Heart left ventricle (tissue), 16 donors: ENCODE measurements at regions not wholly inside any gene's neighbourhood (a gene's known extent, or its start where the extent isn't known, plus 50 kb on each side); places are given as distances from the start of the nearest gene placed in this dataset.
"Not testable (repeated sequence)": the region's sequence is repeated elsewhere in the genome, so short reads cannot be mapped to it uniquely, and the experiment has no call there.

Source experiments
- ATAC-seq, 4 donors: fragments of 200-7000 bp; cut with Tn5 transposase; one replicate each; pipeline ENCODE4 v1.9.1; 2020 to 2022; ENCODE audit warnings: moderate library complexity in 4 of 4, mild to moderate bottlenecking in 3 of 4, moderate number of reproducible peaks in 1 of 4
- DNase-seq, 5 donors: peaks; one replicate each; pipeline ENCODE4 v3.0.0-alpha.2; 2020
- H3K27ac ChIP-seq, 12 donors: fragments of 200-600 bp; sonication (generic) in 4 of 12; one replicate each; pipeline versions ENCODE4 v1.5.0 to v1.8.0; 2016 to 2022; ENCODE audit warnings: mild to moderate bottlenecking in 2 of 12
- H3K27me3 ChIP-seq, 9 donors: fragments of 200-600 bp; sonication (generic) in 2 of 9; one replicate each; pipeline versions ENCODE4 v1.5.1 to v1.8.0; 2016 to 2022; ENCODE audit warnings: mild to moderate bottlenecking in 3 of 9
- H3K36me3 ChIP-seq, 9 donors: fragments of 200-600 bp; sonication (generic) in 2 of 9; one replicate each; pipeline versions ENCODE4 v1.5.0 to v1.8.0; 2018 to 2022; ENCODE audit warnings: mild to moderate bottlenecking in 2 of 9
- H3K4me1 ChIP-seq, 12 donors: fragments of 200-600 bp; sonication (generic) in 4 of 12; one replicate each; pipeline versions ENCODE4 v1.5.0 to v1.8.0; 2016 to 2022; ENCODE audit warnings: mild to moderate bottlenecking in 3 of 12
- H3K4me3 ChIP-seq, 12 donors: fragments of 200-600 bp; sonication (generic) in 4 of 12; one replicate each; pipeline versions ENCODE4 v1.5.0 to v1.8.0; 2017 to 2022; ENCODE audit warnings: mild to moderate bottlenecking in 9 of 12, moderate library complexity in 4 of 12
- H3K9me3 ChIP-seq, 12 donors: fragments of 200-600 bp; sonication (generic) in 4 of 12; one replicate each; pipeline versions ENCODE4 v1.5.0 to v1.8.0; 2016 to 2022; ENCODE audit warnings: mild to moderate bottlenecking in 1 of 12
- CTCF ChIP-seq, 12 donors: fragments of 200-600 bp; sonication (generic) in 4 of 12; IDR thresholded peaks; one replicate each; pipeline versions ENCODE4 v1.5.0 to v1.8.0; 2018 to 2022; ENCODE audit warnings: antibody characterized with exemption in 12 of 12, mild to moderate bottlenecking in 5 of 12
- POLR2A ChIP-seq, 2 donors: fragments of 450-650 bp; IDR thresholded peaks; one replicate each; pipeline ENCODE4 v1.6.1; 2017; ENCODE audit warnings: antibody characterized with exemption in 2 of 2, mild to moderate bottlenecking in 2 of 2, moderate library complexity in 2 of 2
- WGBS, 4 donors: extraction: QIAGEN DNeasy Blood & Tissue Kit in 2 of 4; methylation state at CpG; one replicate each; pipeline versions ENCODE4 v1.1.5 to v1.1.7; 2013 to 2018; 5-methylcytosine and 5-hydroxymethylcytosine counted together
- intact Hi-C, 10 donors: fragments of 100-400 bp; cut with DNase I; formaldehyde crosslinking; loops; one replicate each; pipeline versions ENCODE4 v1.11.1 to v1.14.2; 2022
- donor health status: ischemic (EF 13 %, LVEDD 7.1; RV severe dilation, severe dysfunction).
- donor health status: healthy with polysubstance abuse.
- donor health status: DM: no; HTN: yes; CAD: no.
- donor health status: DM: no; HTN: no; CAD: no.
- donor health status: ischemic (EF 25% LVEDD 6.9; RV normal size, moderate dysfunction).
- donor health status: ischemic (EF 25% LVEDD 5.7; RV mildly dilated, moderate dysfunction).
- donor health status: healthy.
- donor health status: DM: yes; HTN: yes; CAD: no.
- donor health status: ischemic (EF 35%, LVEDD 5.7; RV mildly dilated, moderate dysfunction).
- donor health status: nonischemic (EF 11% LVEDD 7.7; RV severe dilation, severe dysfunction).
- donor health status: DM: yes; HTN: yes; CAD: no.
- donor health status: PGD.
- donor health status: ischemic (EF 29% LVEDD 5.4; RV normal size, mild dysfunction).
- donor health status: nonischemic (EF 23%, LVEDD 6.1; RV moderate dilation, normal function).

- Histone ChIP-seq H3K4me1 (peaks cover 0 to 37% (median 0%) of the 10 kb centered on the region in 12 donors), H3K36me3 (no peaks in the 10 kb centered on the region), H3K27ac (no peak overlapping the region), H3K4me3 (no peak overlapping the region), H3K27me3 (no peaks in the 10 kb centered on the region), H3K9me3 (no peaks in the 10 kb centered on the region)
- no peak for ATAC-seq
- WGBS, 4 donors, result 86 to 93% (median 89%) methylated on average over 4 of the region's 4 CpGs
- TF ChIP-seq POLR2A (IDR thresholded peaks at IDR 0.05), result no peak
- TF ChIP-seq CTCF (IDR thresholded peaks at IDR 0.05), result no peak
- intact Hi-C loops, result no loop called here
- DNase-seq, result no peak
Measured at GRCh38 chr7:17408904-17409290, 110.4 kb downstream of the AHR start.

DNA sequence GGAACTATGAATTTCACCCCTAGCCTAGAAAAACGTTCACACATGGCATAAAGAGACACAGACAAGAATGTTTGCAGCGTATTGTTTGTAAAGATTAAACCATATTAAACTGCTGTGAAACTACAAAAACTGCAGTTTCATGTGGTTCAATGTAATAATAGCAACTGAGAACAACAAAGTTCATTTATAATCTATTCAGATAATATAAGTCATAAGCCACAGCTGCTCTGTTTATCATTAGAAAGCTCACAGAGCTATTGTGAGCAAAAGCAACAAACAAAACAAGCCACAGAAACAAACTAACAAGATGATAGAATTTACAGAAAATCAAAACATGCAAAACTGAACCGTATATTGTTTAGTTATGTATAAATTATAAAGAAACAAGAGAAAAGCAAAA lies 113.5 kb downstream of the AHR start:
- WGBS, 4 donors, result 78 to 88% (median 84%) methylated on average over 3 of the region's 3 CpGs
- Histone ChIP-seq H3K27me3 (no peaks in the 10 kb centered on the region), H3K4me1 (peaks cover 0 to 23% (median 0%) of the 10 kb centered on the region in 12 donors), H3K27ac (no peak overlapping the region), H3K4me3 (no peak overlapping the region), H3K36me3 (no peaks in the 10 kb centered on the region), H3K9me3 (no peaks in the 10 kb centered on the region)
- intact Hi-C loops, result no loop called here
- no peak for TF ChIP-seq CTCF (IDR thresholded peaks at IDR 0.05)
- no peak for TF ChIP-seq POLR2A (IDR thresholded peaks at IDR 0.05)
- no peak for ATAC-seq
- no peak for DNase-seq

DNA sequence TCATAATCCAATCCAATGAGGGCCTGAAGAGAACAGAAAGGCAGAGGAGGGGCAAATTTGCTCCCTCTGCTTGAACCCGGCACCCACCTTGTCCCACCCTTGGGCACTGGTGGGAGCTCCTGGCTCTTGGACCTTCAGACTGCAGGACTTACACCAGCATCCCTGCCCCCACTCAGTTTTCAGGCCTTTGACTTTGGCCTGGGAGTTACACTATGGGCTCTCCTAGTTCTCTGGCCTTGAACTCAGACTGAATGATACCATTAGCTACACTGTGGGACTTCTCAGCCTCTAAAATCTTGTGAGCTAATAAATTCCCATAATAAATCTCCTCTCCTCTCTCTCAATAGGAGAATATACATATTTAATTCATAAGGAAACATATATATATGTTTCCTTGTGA lies 114.4 kb downstream of the AHR start:
- H3K27me3 ChIP-seq, result no peaks in the 10 kb centered on the region
- WGBS, 4 donors, result 87 to 100% (median 97%) methylated on average over 1 of the region's 1 CpG
- no peak for ATAC-seq
- TF ChIP-seq POLR2A (IDR thresholded peaks at IDR 0.05) (no peak), CTCF (IDR thresholded peaks at IDR 0.05) (no peak)
- no peak overlapping the region for H3K27ac ChIP-seq
- peaks cover 0 to 13% (median 0%) of the 10 kb centered on the region in 12 donors for H3K4me1 ChIP-seq
- no peak for DNase-seq
- H3K4me3 ChIP-seq, result no peak overlapping the region
- intact Hi-C loops, result no loop called here
- H3K36me3 ChIP-seq, result no peaks in the 10 kb centered on the region
- no peaks in the 10 kb centered on the region for H3K9me3 ChIP-seq

- Histone ChIP-seq H3K4me3 (no peak overlapping the region), H3K36me3 (no peaks in the 10 kb centered on the region), H3K27me3 (no peaks in the 10 kb centered on the region), H3K27ac (no peak overlapping the region), H3K4me1 (no peaks in the 10 kb centered on the region), H3K9me3 (no peaks in the 10 kb centered on the region)
- no peak for DNase-seq
- WGBS, 4 donors, result 92 to 97% (median 96%) methylated on average over 2 of the region's 2 CpGs
- intact Hi-C loops, result no loop called here
- no peak for ATAC-seq
- TF ChIP-seq CTCF (IDR thresholded peaks at IDR 0.05) (no peak), POLR2A (IDR thresholded peaks at IDR 0.05) (no peak)
Measured at GRCh38 chr7:17415955-17416354, 117.5 kb downstream of the AHR start.

DNA sequence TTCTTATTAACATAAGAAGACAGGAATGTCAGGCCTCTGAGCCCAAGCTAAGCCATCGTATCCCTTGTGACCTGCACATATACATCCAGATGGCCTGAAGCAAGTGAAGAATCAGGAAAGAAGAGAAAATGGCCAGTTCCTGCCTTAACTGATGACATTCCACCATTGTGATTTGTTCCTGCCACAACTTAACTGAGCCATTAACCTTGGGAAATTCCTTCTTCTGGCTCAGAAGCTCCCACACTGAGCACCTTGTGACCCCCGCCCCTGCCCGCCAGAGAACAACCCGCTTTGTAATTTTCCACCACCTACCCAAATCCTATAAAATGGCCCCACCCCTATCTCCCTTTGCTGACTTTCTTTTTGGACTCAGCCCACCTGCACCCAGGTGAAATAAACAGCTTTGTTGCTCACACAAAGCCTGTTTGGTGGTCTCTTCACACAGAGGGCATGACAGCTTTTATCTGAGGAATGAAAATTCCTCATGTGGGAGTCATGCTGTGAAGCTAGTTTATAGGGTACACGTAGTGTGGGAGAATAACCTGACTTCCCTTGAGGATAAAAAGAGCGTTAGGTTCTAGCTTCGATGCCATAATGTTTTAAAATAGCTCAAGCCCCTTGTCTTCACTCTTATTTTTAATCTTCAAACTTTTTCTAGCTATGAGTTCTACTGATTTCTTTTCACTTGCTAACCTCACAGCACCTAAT lies 122.0 kb downstream of the AHR start:
- WGBS, 4 donors, result 70 to 72% (median 71%) methylated on average over 7 of the region's 7 CpGs
- H3K9me3 ChIP-seq, H3K36me3 ChIP-seq, H3K27ac ChIP-seq, H3K27me3 ChIP-seq, H3K4me3 ChIP-seq, ATAC-seq, intact Hi-C loops, H3K4me1 ChIP-seq, DNase-seq: not testable (repeated sequence)
